Right lung (tissue), 2 donors: ENCODE measurements at regions not wholly inside any gene's neighbourhood (a gene's known extent, or its start where the extent isn't known, plus 50 kb on each side); places are given as distances from the start of the nearest gene placed in this dataset.

Source experiments
- DNase-seq, 2 donors: peaks; one replicate each; pipeline ENCODE4 v3.0.0-alpha.2; 2013

- no peak for DNase-seq
These were observed 75.2 kb upstream of the ADGRF1 start for GRCh38 chr6:47117314-47117713.

DNA sequence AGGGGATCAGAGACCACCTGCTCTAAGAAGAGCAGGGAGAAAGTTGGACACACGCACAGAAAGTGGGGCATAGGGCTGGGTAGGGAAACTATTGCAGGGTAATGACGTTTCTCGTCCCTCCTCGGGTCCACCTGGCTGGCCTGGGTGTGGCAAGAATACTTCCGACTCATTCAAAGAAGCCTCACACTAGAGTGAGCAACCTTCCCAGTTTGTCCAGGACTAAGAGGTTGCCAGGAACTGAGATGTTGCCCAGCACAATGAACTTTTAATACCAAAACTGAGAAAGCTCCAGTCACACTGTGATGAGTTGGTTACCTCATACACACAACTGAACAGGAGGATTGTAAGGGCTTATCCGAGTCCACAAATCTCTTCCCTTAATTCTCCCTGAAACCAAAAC, 74.5 kb upstream of the ADGRF1 start:
- DNase-seq, result no peak

- no peak for DNase-seq
These were observed 74.0 kb upstream of the ADGRF1 start for GRCh38 chr6:47116086-47116485.

DNA sequence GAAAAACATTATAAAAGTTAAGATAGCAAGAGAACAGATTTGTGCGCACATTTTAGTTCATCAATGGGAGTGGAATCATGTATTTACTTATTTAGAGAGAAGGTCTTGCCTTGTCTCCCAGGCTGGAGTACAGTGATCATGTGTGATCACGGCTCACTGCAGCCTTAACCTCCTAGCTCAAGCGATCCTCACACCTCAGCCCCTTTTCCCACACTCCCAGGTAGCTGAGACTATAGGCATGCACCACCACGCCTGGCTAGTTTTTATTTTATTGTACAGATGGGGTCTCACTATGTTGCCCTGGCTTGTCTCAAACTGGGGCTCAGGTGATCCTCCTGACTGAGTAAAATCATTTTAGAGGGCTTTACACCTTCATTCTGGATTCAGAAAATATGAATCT, 72.3 kb upstream of the ADGRF1 start:
- no peak for DNase-seq

DNA sequence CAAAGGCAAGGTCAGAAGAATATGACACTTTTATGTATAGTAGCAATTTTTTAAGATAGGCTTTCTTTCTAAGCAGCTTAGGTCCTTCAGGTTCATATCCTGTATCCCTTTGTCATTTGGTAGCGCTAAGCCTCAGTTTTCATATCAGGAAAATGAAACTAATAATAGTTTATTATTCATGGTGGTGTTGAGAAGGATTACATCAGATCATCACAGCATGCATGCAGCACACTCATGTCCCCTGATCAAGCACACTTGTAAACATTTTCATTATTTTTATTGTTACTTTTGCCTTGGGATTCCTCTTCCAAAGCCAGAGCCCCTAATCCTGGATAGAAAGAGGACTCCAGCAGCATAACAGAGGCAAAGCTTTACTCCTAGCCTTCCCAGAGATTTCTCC, 70.2 kb upstream of the ADGRF1 start:
- DNase-seq, result no peak

GRCh38 chr6:47111685-47112084, 69.6 kb upstream of the ADGRF1 start:
- DNase-seq, result no peak

DNA sequence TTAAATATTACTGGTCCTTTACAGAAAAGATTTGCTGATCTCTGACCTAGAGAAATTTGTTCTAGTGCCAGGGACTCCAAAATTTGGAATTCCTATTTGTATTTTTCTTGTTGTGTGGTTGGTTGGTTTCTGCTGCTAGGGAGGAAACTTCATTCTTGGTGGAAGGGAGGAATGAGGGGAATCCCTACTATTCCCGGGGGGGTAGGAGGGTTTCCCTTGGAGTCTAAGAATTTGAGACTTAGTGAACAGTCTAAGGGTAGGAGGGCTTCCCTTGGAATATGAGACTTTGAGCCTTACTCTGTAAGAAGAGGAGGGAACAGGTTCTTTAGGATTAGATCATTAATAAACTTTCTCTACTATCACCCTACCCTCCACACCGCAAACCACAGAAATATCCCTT, 67.1 kb upstream of the ADGRF1 start:
- DNase-seq, result no peak

DNA sequence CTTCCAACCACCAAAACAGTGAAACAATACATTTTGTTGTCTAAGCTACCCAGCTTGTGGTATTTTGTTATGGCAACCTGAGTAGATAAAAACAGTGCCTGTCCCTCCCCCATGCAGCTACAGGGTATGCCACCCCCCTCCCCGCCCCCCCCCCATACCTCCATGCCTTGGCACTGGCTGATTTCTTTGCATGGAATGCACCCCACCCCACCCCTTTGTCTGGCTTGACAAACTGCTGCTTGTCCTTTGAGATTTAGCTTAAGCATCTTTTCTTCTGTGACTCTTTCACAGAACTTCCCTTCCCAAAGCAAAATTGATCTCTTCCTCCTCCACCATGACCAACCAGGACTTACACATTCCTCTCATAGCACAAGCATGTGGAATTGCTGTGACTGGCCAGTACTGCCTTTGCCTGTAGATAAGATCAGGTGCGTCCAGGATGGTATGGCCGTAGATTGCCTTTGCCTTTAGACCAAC, 64.6 kb upstream of the ADGRF1 start:
- DNase-seq, result no peak

- DNase-seq, result no peak
These were observed 64.1 kb upstream of the ADGRF1 start for GRCh38 chr6:47106216-47106615.

DNA sequence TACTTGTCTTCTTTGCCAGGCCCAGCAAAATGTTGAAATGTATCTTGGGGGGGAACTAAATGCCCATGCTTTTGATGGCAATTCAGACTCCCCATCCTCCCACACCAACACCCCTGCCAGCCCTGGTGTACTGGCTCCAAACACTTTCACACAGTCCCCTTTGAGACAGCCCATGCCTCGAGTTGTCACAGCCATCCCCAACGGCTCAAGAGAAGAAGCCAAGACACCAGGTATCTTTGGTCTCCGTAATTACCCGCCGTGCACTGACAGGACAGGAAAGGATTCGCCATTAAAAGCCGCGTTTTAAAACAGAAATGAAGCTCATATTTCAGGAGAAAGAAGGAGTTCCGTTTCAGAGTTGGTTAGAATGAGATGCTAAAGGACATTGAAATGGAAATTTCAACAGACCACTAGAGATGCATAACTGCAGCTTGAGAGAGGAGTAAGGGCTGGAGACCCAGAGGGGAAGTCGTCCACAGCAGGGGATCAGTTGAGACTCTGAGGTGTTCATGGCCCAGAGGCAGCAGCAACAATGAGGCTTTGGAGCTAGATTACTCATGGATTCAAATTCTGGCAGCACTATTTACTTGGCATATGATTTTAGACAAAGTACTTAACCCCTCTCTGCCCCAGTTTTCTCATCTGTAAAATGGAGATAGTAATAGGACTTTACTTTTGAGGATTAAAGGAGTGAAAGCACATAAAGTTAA, 63.5 kb upstream of the ADGRF1 start:
- no peak for DNase-seq

DNA sequence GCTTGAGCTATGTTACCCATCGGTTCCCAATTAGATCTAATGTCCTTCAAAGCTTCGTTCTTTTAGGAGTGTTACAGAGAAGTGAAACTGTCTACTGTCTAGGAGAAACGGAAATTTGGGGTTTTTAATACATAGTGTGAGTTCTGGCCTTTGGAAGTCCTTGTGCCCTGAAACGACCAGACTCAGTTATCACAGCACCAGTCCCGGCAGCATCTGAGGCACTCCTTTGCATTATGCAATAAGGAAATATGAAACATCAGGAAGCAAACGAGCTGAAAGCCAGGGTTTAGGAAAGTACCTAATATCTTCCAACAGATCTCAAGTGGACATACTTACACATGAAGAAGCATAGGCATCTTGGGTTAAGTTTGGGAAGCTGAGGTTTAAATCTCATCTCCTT, 61.8 kb upstream of the ADGRF1 start:
- DNase-seq, result no peak

- DNase-seq, result no peak
These were observed 60.2 kb upstream of the ADGRF1 start for GRCh38 chr6:47102331-47102730.

DNA sequence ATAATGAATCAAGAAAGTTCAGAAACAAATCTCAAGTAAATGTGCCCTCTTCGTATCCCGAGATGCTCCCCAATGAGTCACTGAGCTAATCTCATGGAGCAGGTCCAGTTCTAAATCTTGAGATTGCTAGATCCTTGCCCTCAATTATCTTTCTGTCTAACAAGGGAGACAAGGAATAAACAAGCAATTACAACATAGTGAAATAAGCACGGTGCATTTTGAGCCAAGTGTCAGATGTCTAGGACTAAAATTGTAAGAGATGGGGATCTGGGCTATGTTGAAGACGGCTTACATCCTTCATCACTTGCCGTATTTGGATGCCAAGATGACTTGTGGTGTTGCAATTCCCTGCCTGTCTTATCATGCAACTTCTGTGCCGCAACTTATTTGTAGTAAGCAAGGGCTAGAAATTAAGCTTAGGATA, 56.5 kb upstream of the ADGRF1 start:
- DNase-seq, result peak; percentile 82 to 85

- peak; percentile 55 to 64 for DNase-seq
These were observed 55.2 kb upstream of the ADGRF1 start for GRCh38 chr6:47097092-47097945.

GRCh38 chr6:47096211-47096895, 54.2 kb upstream of the ADGRF1 start:
- DNase-seq, result no peak

- DNase-seq, result no peak
These were observed 52.3 kb upstream of the ADGRF1 start for GRCh38 chr6:47094241-47094925.

- no peak for DNase-seq
These were observed 51.0 kb upstream of the ADGRF1 start for GRCh38 chr6:47093169-47093568.

DNA sequence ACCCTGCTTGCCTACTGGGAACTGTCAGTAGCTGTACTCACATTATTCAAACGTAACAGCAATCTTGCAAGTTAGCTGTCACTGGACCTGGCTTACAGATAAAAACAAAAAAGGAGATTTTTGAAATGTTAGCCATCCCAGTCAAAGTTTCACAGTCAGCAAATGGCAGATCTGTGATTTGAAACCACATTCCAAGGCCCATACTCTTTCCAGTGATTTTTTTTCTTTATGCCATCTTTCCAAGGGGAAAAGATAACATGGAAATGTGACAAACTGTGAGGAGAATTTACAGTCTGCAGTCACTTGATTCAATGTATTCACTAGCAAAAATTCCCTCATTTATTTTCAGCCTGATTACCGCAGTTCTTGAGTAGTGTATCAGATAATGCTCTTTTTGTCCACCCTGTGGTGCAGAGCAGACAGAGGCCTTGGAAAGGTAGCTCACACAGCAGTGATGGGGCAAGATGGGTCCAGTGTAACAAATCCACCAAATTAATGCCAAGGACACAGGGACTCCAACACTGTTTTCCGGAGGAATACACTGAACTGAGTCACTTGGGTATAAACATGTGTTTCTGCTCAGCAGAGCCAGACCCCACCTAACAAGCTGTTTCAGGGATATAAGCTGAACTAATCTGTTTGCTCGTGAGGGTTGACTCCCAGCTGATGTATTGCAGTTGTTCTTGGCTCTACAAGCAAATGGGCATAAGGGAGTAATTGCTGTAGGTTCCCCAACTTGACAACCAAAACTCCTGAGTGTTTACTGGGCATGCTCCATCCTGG, 49.9 kb upstream of the ADGRF1 start:
- DNase-seq, result no peak
